ENCODE measurements at regions not wholly inside any gene's neighbourhood (a gene's known extent, or its start where the extent isn't known, plus 50 kb on each side); places are given as distances from the start of the nearest gene placed in this dataset.

GRCh38 chr6:82614518-82614917 is 250.9 kb downstream of the TPBG start:
- Histone ChIP-seq H3K27me3 (ENCODE audit: insufficient read depth in 3 of 3, low read length in 2 of 3) (no peaks in the 10 kb centered on the region), H3K36me3 (ENCODE audit: insufficient read depth in 1 of 2, low read depth in 1 of 2) (no peaks in the 10 kb centered on the region), H3K27ac (no peak overlapping the region), H3K4me1 (no peaks in the 10 kb centered on the region), H3K4me3 (no peak overlapping the region), H3K9me3 (no peaks in the 10 kb centered on the region)
- no peak for TF ChIP-seq CTCF (IDR thresholded peaks at IDR 0.05)
- intact Hi-C loops (cut with DNase I) = loop anchor here in 1 of 2 donors (10.0 kb wide), 1 partner anchor 340 kb away; no protein-coding TSS in a partner anchor
- WGBS, 3 donors = 29 to 54% (median 45%) methylated on average over 3 of the region's 3 CpGs
- DNase-seq (no peak), ATAC-seq (no peak)

GRCh38 chr6:82616386-82617028 is 252.9 kb downstream of the TPBG start:
- WGBS, 3 donors = 61 to 83% (median 62%) methylated on average over 4 of the region's 4 CpGs
- no peak overlapping the region for H3K4me3 ChIP-seq
- H3K4me1 ChIP-seq = no peaks in the 10 kb centered on the region
- no peak for TF ChIP-seq CTCF (IDR thresholded peaks at IDR 0.05)
- H3K9me3 ChIP-seq = no peaks in the 10 kb centered on the region
- ATAC-seq (no peak), DNase-seq (no peak)
- no peaks in the 10 kb centered on the region for H3K27me3 ChIP-seq (ENCODE audit: insufficient read depth in 3 of 3, low read length in 2 of 3)
- H3K27ac ChIP-seq = no peak overlapping the region
- intact Hi-C loops (cut with DNase I) = loop anchor here in 1 of 2 donors (10.0 kb wide), 1 partner anchor 342 kb away; no protein-coding TSS in a partner anchor
- no peaks in the 10 kb centered on the region for H3K36me3 ChIP-seq (ENCODE audit: insufficient read depth in 1 of 2, low read depth in 1 of 2)

- no peaks in the 10 kb centered on the region for H3K4me1 ChIP-seq
- no peaks in the 10 kb centered on the region for H3K9me3 ChIP-seq
- no peaks in the 10 kb centered on the region for H3K27me3 ChIP-seq (ENCODE audit: insufficient read depth in 3 of 3, low read length in 2 of 3)
- ATAC-seq = no peak
- DNase-seq = no peak
- no peak for TF ChIP-seq CTCF (IDR thresholded peaks at IDR 0.05)
- intact Hi-C loops (cut with DNase I) = loop anchor here in 1 of 2 donors (10.0 kb wide), 1 partner anchor 343 kb away; no protein-coding TSS in a partner anchor
- H3K27ac ChIP-seq = no peak overlapping the region
- H3K36me3 ChIP-seq (ENCODE audit: insufficient read depth in 1 of 2, low read depth in 1 of 2) = no peaks in the 10 kb centered on the region
- H3K4me3 ChIP-seq = no peak overlapping the region
Observed at GRCh38 chr6:82617648-82618047, 254.0 kb downstream of the TPBG start.

GRCh38 chr6:82619573-82619972 is 256.0 kb downstream of the TPBG start:
- Histone ChIP-seq H3K27me3 (ENCODE audit: insufficient read depth in 3 of 3, low read length in 2 of 3) (no peaks in the 10 kb centered on the region), H3K9me3 (no peaks in the 10 kb centered on the region), H3K27ac (no peak overlapping the region), H3K4me1 (no peaks in the 10 kb centered on the region), H3K4me3 (no peak overlapping the region), H3K36me3 (ENCODE audit: insufficient read depth in 1 of 2, low read depth in 1 of 2) (no peaks in the 10 kb centered on the region)
- DNase-seq = no peak
- ATAC-seq = no peak
- intact Hi-C loops (cut with DNase I) = loop anchor here in 1 of 2 donors (10.0 kb wide), 1 partner anchor 345 kb away; no protein-coding TSS in a partner anchor
- TF ChIP-seq CTCF (IDR thresholded peaks at IDR 0.05) = no peak

- Histone ChIP-seq H3K4me1 (no peaks in the 10 kb centered on the region), H3K4me3 (no peak overlapping the region), H3K36me3 (ENCODE audit: insufficient read depth in 1 of 2, low read depth in 1 of 2) (no peaks in the 10 kb centered on the region), H3K27me3 (ENCODE audit: insufficient read depth in 3 of 3, low read length in 2 of 3) (no peaks in the 10 kb centered on the region), H3K27ac (no peak overlapping the region), H3K9me3 (no peaks in the 10 kb centered on the region)
- ATAC-seq = no peak
- DNase-seq = no peak
- no peak for TF ChIP-seq CTCF (IDR thresholded peaks at IDR 0.05)
- intact Hi-C loops (cut with DNase I) = no loop called here
Observed at GRCh38 chr6:82622461-82622860, 258.8 kb downstream of the TPBG start.

All from psoas muscle (tissue), 7 donors.